IMR-90 (cell line): ENCODE measurements at regions not wholly inside any gene's neighbourhood (a gene's known extent, or its start where the extent isn't known, plus 50 kb on each side); places are given as distances from the start of the nearest gene placed in this dataset.

ENCODE experiments used
- ATAC-seq: fragments of 200-7000 bp; cut with Tn5 transposase; 2 replicates; pipeline ENCODE4 v1.9.1; 2020; ENCODE audit warnings: low read depth, mild to moderate bottlenecking, moderate library complexity
- BruUV-seq: library from RNA; stranded (reverse); fragments of 400-500 nt; replicated peaks from 2 replicates; lab custom pipeline; 2021; lab: Mats Ljungman, UMichigan
- CTCF ChIA-PET: fragments of 300-600 bp; formaldehyde crosslinking; extraction: SDS; loops from one replicate; lab custom pipeline; 2021; ENCODE audit warnings: antibody characterized with exemption; lab: Yijun Ruan, JAX
- POLR2A ChIA-PET: fragments of 300-600 bp; sonication (Branson Sonifier 250); formaldehyde crosslinking; loops from one replicate; lab custom pipeline; 2022; ENCODE audit warnings: antibody characterized with exemption; ENCODE audit not compliant: unreplicated experiment; lab: Charles Lee
- DNase-seq: peaks from one replicate; pipeline ENCODE4 v3.0.0; 2013
- H2AFZ ChIP-seq: replicated peaks from 2 replicates; pipeline ENCODE3; 2013; ENCODE audit warnings: low read length, mild to moderate bottlenecking; ENCODE audit not compliant: poor library complexity
- H2AK5ac ChIP-seq: 2 replicates; pipeline ENCODE4 v1.6.1; 2013; ENCODE audit warnings: low read depth, low read length, inconsistent platforms
- H2AK9ac ChIP-seq: replicated peaks from 2 replicates; pipeline ENCODE3; 2013; ENCODE audit warnings: mild to moderate bottlenecking, low read depth, low read length, moderate library complexity; ENCODE audit not compliant: poor library complexity
- H2BK120ac ChIP-seq: 2 replicates; pipeline ENCODE4 v1.6.1; 2013; ENCODE audit warnings: low read depth, low read length, inconsistent platforms
- H2BK15ac ChIP-seq: 3 replicates; pipeline ENCODE4 v1.6.1; 2013; ENCODE audit warnings: low read depth, low read length, inconsistent platforms
- H2BK20ac ChIP-seq: 2 replicates; pipeline ENCODE4 v1.6.1; 2013; ENCODE audit warnings: low read depth, mild to moderate bottlenecking, inconsistent platforms, low read length, moderate library complexity
- H2BK5ac ChIP-seq: 2 replicates; pipeline ENCODE4 v1.6.1; 2013; ENCODE audit warnings: mild to moderate bottlenecking, low read depth, low read length, inconsistent platforms; ENCODE audit not compliant: poor library complexity, severe bottlenecking
- H3K14ac ChIP-seq: replicated peaks from 2 replicates; pipeline ENCODE4 v1.6.1; 2013; ENCODE audit warnings: low read depth, low read length, inconsistent platforms
- H3K18ac ChIP-seq: 2 replicates; pipeline ENCODE4 v1.6.1; 2013; ENCODE audit warnings: low read depth, low read length, control low read depth
- H3K23ac ChIP-seq: 2 replicates; pipeline ENCODE4 v1.6.1; 2013; ENCODE audit warnings: low read depth, low read length, inconsistent platforms
- H3K27ac ChIP-seq: 2 replicates; pipeline ENCODE4 v1.5.1; 2013; ENCODE audit warnings: mild to moderate bottlenecking, control low read depth, low read length; ENCODE audit not compliant: insufficient read depth
- H3K27me3 ChIP-seq: 2 replicates; pipeline ENCODE4 v1.6.1; 2013; ENCODE audit warnings: low read length; ENCODE audit not compliant: control insufficient read depth, insufficient read depth
- H3K36me3 ChIP-seq: 2 replicates; pipeline ENCODE4 v1.6.1; 2013; ENCODE audit warnings: low read length, mixed read lengths; ENCODE audit not compliant: control insufficient read depth, insufficient read depth
- H3K4ac ChIP-seq: 2 replicates; pipeline ENCODE4 v1.6.1; 2013; ENCODE audit warnings: low read depth, low read length, inconsistent platforms
- H3K4me1 ChIP-seq: 2 replicates; pipeline ENCODE4 v1.6.1; 2013; ENCODE audit warnings: low read length, mixed read lengths; ENCODE audit not compliant: control insufficient read depth, insufficient read depth
- H3K4me2 ChIP-seq: 2 replicates; pipeline ENCODE4 v1.6.1; 2013; ENCODE audit warnings: low read depth, mild to moderate bottlenecking, control low read depth, low read length, moderate library complexity
- H3K4me3 ChIP-seq: 2 replicates; pipeline ENCODE4 v1.5.1; 2013; ENCODE audit warnings: low read depth, mild to moderate bottlenecking, control low read depth, low read length, moderate library complexity; ENCODE audit not compliant: insufficient read depth
- H3K56ac ChIP-seq: 2 replicates; pipeline ENCODE4 v1.6.1; 2013; ENCODE audit warnings: low read length, inconsistent platforms; ENCODE audit not compliant: insufficient read depth; ENCODE audit errors: extremely low read depth
- H3K79me1 ChIP-seq, 2 experiments: 2 replicates each; pipeline ENCODE4 v1.6.1; 2013; ENCODE audit warnings: low read length in 2 of 2, inconsistent platforms in 1 of 2, low read depth in 1 of 2
- H3K9ac ChIP-seq: 2 replicates; pipeline ENCODE4 v1.6.1; 2013; ENCODE audit warnings: low read depth, low read length, control low read depth
- H3K9me1 ChIP-seq: 2 replicates; pipeline ENCODE4 v1.6.1; 2013; ENCODE audit warnings: low read length, inconsistent platforms; ENCODE audit not compliant: insufficient read depth
- H3K9me3 ChIP-seq: 2 replicates; pipeline ENCODE4 v1.6.1; 2013; ENCODE audit warnings: low read length; ENCODE audit not compliant: control insufficient read depth, insufficient read depth
- H4K20me1 ChIP-seq: 2 replicates; pipeline ENCODE4 v1.6.1; 2013; ENCODE audit warnings: low read length, inconsistent platforms; ENCODE audit not compliant: insufficient read depth
- H4K5ac ChIP-seq: 2 replicates; pipeline ENCODE4 v1.6.1; 2013; ENCODE audit warnings: mild to moderate bottlenecking, low read depth, low read length, control low read depth
- H4K8ac ChIP-seq, 2 experiments: 2 replicates each; pipeline ENCODE4 v1.6.1; 2013; ENCODE audit warnings: low read depth in 2 of 2, low read length in 2 of 2, control low read depth in 1 of 2, inconsistent platforms in 1 of 2
- H4K91ac ChIP-seq: 2 replicates; pipeline ENCODE4 v1.6.1; 2013; ENCODE audit warnings: low read depth, low read length, inconsistent platforms; ENCODE audit not compliant: insufficient read depth
- BHLHE40 ChIP-seq: fragments of 150-350 bp; IDR thresholded peaks from 2 replicates; pipeline ENCODE4 v1.6.1; 2016; ENCODE audit warnings: mild to moderate bottlenecking, low read depth, low read length
- CEBPB ChIP-seq: IDR thresholded peaks from 2 replicates; pipeline ENCODE4 v1.6.1; 2012; ENCODE audit warnings: low read depth, low read length, improper control_type of control experiment
- CHD1 ChIP-seq: IDR thresholded peaks from 2 replicates; pipeline ENCODE4 v1.6.1; 2012; ENCODE audit warnings: low read depth, low read length, improper control_type of control experiment
- FOS ChIP-seq: fragments of 150-350 bp; IDR thresholded peaks from 2 replicates; pipeline ENCODE4 v1.6.1; 2016; ENCODE audit warnings: low read depth, low read length
- MAFK ChIP-seq: IDR thresholded peaks from 2 replicates; pipeline ENCODE4 v1.6.1; 2012; ENCODE audit warnings: low read depth, low read length, improper control_type of control experiment
- MXI1 ChIP-seq: IDR thresholded peaks from 2 replicates; pipeline ENCODE4 v1.6.1; 2012; ENCODE audit warnings: low read depth, mild to moderate bottlenecking, low read length, moderate library complexity, borderline replicate concordance
- NFE2L2 ChIP-seq: fragments of 150-350 bp; IDR thresholded peaks from 2 replicates; pipeline ENCODE4 v1.6.1; 2016; ENCODE audit warnings: low read depth, mild to moderate bottlenecking, low read length
- POLR2A ChIP-seq: IDR thresholded peaks from 2 replicates; pipeline ENCODE4 v1.6.1; 2012; ENCODE audit warnings: mild to moderate bottlenecking, low read depth, low read length
- RCOR1 ChIP-seq: IDR thresholded peaks from 2 replicates; pipeline ENCODE4 v1.6.1; 2012; ENCODE audit warnings: mild to moderate bottlenecking, low read length, improper control_type of control experiment; ENCODE audit not compliant: insufficient replicate concordance
- RFX5 ChIP-seq: IDR thresholded peaks from 2 replicates; pipeline ENCODE4 v1.8.0; 2012; ENCODE audit warnings: low read depth, mild to moderate bottlenecking, low read length, moderate library complexity
- dilution Hi-C: fragments of 300-500 bp; cut with HindIII; formaldehyde crosslinking; loops from one replicate; pipeline ENCODE4 v1.14.3; 2018; ENCODE audit warnings: low sequenced_read_pairs; ENCODE audit not compliant: unreplicated experiment
- in situ Hi-C: fragments of 300-500 bp; cut with MboI; formaldehyde crosslinking; loops from 3 replicates; pipeline ENCODE4 v1.14.3; 2019; ENCODE audit warnings: low sequenced_read_pairs, inconsistent platforms, mixed read lengths
- intact Hi-C: fragments of 100-400 bp; cut with micrococcal nuclease; formaldehyde crosslinking; loops from 2 replicates; pipeline ENCODE4 v1.10.0; 2022
- TF ChIP-seq, protein P1 (sequence below): fragments of 150-350 bp; IDR thresholded peaks from 2 replicates; pipeline ENCODE4 v1.6.1; 2016; ENCODE audit warnings: low read depth, mild to moderate bottlenecking, low read length, moderate library complexity, borderline replicate concordance
- TF ChIP-seq, protein P2 (sequence below): fragments of 150-350 bp; IDR thresholded peaks from 2 replicates; pipeline ENCODE4 v1.6.1; 2017; ENCODE audit warnings: mild to moderate bottlenecking, antibody characterized with exemption, low read length, low read depth
- TF ChIP-seq, protein P3 (sequence below): conservative IDR thresholded peaks from 2 replicates; pipeline ENCODE4 v1.5.1; 2012; ENCODE audit warnings: mild to moderate bottlenecking, low read depth, low read length, improper control_type of control experiment

DNA sequence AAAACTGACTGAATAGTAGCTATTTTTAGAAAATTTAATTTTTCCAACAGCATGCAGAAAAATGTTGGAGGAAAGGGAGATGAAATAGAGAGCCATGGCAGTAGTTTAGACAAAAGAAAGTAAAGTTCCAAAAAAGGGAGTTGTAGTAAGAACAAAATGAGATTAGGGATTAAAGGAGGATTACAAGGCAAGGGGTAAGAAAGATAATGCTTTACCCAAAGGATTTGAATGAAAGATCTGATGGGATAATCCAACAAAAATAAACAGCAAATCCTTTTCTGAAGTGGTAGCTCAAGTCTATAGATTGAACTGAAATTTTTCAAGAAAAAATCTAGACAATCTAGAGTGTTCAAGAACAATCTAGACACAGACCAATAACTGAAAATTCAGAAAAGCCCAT lies 644.3 kb upstream of the FSHR start:
- H4K91ac ChIP-seq, result no peak overlapping the region
- in situ Hi-C loops, result no loop called here
- H3K23ac ChIP-seq, result no peak overlapping the region
- no peaks in the 10 kb centered on the region for H3K9me1 ChIP-seq
- BruUV-seq, result no TSS peak
- no peak overlapping the region for H3K9ac ChIP-seq
- H2AFZ ChIP-seq, result no peak overlapping the region
- H4K20me1 ChIP-seq, result no peaks in the 10 kb centered on the region
- no peak overlapping the region for H3K4me2 ChIP-seq
- no peak overlapping the region for H2BK5ac ChIP-seq
- no peak overlapping the region for H4K5ac ChIP-seq
- dilution Hi-C loops, result no loop called here
- H2BK20ac ChIP-seq, result no peak overlapping the region
- no peak overlapping the region for H4K8ac ChIP-seq
- H3K4me1 ChIP-seq, result no peaks in the 10 kb centered on the region
- no peaks in the 10 kb centered on the region for H3K27me3 ChIP-seq
- no peak overlapping the region for H3K18ac ChIP-seq
- H2BK120ac ChIP-seq, result no peak overlapping the region
- intact Hi-C loops, result no loop called here
- TF ChIP-seq, protein P1, sequence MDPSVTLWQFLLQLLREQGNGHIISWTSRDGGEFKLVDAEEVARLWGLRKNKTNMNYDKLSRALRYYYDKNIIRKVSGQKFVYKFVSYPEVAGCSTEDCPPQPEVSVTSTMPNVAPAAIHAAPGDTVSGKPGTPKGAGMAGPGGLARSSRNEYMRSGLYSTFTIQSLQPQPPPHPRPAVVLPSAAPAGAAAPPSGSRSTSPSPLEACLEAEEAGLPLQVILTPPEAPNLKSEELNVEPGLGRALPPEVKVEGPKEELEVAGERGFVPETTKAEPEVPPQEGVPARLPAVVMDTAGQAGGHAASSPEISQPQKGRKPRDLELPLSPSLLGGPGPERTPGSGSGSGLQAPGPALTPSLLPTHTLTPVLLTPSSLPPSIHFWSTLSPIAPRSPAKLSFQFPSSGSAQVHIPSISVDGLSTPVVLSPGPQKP, result no peak
- TF ChIP-seq MXI1, result no peak
- no peak for TF ChIP-seq RCOR1
- TF ChIP-seq POLR2A, result no peak
- TF ChIP-seq CEBPB, result no peak
- TF ChIP-seq BHLHE40, result no peak
- TF ChIP-seq MAFK, result no peak
- TF ChIP-seq RFX5, result no peak
- no peak for TF ChIP-seq NFE2L2
- TF ChIP-seq, protein P2, sequence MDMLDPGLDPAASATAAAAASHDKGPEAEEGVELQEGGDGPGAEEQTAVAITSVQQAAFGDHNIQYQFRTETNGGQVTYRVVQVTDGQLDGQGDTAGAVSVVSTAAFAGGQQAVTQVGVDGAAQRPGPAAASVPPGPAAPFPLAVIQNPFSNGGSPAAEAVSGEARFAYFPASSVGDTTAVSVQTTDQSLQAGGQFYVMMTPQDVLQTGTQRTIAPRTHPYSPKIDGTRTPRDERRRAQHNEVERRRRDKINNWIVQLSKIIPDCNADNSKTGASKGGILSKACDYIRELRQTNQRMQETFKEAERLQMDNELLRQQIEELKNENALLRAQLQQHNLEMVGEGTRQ, result no peak
- TF ChIP-seq, protein P3, sequence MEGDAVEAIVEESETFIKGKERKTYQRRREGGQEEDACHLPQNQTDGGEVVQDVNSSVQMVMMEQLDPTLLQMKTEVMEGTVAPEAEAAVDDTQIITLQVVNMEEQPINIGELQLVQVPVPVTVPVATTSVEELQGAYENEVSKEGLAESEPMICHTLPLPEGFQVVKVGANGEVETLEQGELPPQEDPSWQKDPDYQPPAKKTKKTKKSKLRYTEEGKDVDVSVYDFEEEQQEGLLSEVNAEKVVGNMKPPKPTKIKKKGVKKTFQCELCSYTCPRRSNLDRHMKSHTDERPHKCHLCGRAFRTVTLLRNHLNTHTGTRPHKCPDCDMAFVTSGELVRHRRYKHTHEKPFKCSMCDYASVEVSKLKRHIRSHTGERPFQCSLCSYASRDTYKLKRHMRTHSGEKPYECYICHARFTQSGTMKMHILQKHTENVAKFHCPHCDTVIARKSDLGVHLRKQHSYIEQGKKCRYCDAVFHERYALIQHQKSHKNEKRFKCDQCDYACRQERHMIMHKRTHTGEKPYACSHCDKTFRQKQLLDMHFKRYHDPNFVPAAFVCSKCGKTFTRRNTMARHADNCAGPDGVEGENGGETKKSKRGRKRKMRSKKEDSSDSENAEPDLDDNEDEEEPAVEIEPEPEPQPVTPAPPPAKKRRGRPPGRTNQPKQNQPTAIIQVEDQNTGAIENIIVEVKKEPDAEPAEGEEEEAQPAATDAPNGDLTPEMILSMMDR, result no peak
- no peak for TF ChIP-seq FOS
- TF ChIP-seq CHD1, result no peak
- peaks cover 14% of the 10 kb centered on the region for H3K9me3 ChIP-seq
- no peak overlapping the region for H3K4ac ChIP-seq
- H3K27ac ChIP-seq, result no peak overlapping the region
- H3K79me1 ChIP-seq, result no peaks in the 10 kb centered on the region
- H2BK15ac ChIP-seq, result no peak overlapping the region
- no peak overlapping the region for H2AK5ac ChIP-seq
- no peak overlapping the region for H3K56ac ChIP-seq
- DNase-seq, result no peak
- no peak for ATAC-seq
- H3K4me3 ChIP-seq, result no peak overlapping the region
- no peaks in the 10 kb centered on the region for H3K36me3 ChIP-seq
- CTCF ChIA-PET, result no interaction called here
- H2AK9ac ChIP-seq, result no peak overlapping the region
- POLR2A ChIA-PET, result no interaction called here
- H3K14ac ChIP-seq, result no peak overlapping the region
